Left forelimb (tissue), 1 donor: ENCODE measurements at regions not wholly inside any gene's neighbourhood (a gene's known extent, or its start where the extent isn't known, plus 50 kb on each side); places are given as distances from the start of the nearest gene placed in this dataset.

Experiments used
- DNase-seq: peaks from one replicate; pipeline ENCODE4 v3.0.0-alpha.2; 2018; ENCODE audit warnings: low spot score

- DNase-seq = no peak
These were observed 86.7 kb upstream of the NRIP1 start for GRCh38 chr21:15151385-15152103.

- no peak for DNase-seq
These were observed 87.8 kb upstream of the NRIP1 start for GRCh38 chr21:15152591-15152990.

DNA sequence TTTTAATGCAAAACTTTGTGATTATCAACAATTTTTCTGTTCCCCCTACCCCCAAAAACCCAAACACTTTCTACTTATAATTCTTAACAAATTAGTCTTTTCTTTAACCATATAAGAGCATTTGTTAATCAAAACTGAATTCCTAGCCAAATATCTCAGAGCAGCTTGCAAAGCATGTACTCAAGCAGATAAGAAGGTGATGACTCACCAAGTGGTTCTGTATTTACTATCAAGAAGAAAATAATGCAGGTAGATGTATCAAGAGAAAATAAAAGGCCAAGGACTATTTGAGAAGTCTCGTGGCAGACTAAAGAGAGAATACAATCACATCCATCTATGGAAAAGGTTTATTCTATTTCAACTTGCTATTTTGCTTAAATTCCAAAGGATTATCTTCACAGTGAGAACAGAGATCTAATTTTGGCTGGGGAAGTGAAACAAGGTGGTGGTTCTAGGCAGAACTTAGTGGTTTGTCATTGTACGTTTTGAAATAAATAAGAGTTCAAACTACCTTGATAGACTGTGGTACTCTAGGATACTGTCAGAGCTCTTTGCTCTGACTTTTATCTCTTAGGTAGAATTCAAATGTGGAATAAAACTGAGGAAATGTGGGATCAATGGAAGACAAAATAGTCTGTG is 94.7 kb upstream of the NRIP1 start:
- DNase-seq = no peak

DNA sequence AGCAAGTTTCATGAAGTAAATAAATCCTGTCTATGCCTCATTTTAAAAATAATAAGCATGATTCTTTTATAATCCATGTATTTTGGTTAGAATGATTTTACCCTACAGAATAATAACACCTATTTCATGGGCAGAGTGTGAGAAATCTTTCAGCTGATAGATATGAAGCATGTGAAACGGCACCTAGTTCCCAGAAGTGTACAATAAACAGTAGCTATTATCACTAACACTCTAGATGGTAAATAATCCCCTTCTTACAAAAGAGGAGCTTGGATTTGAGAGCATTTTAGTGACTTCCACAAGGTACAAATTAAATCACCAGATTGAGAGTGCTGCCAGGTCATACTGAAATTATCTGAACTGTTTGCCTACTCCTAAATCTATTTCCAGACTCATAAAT is 95.3 kb upstream of the NRIP1 start:
- no peak for DNase-seq

DNA sequence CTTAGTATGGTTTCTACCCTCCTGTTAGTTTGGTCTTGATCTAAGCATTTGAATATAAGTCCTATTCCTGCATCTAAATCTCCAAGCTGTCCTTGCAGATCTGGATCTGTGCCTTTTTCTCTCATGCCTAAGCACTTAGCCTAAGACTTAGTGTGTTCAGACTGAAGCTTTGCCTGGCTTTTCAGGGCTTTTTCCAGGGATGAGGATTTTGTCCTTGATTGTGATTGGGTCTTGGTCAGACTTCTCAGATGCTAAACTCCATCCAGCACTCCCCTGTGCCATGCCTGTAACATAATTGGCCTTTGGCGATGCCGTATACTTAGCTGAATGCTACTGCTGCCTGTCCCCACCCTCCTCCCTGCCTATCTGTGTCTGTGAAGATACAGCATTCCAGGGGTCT is 98.1 kb upstream of the NRIP1 start:
- no peak for DNase-seq

DNA sequence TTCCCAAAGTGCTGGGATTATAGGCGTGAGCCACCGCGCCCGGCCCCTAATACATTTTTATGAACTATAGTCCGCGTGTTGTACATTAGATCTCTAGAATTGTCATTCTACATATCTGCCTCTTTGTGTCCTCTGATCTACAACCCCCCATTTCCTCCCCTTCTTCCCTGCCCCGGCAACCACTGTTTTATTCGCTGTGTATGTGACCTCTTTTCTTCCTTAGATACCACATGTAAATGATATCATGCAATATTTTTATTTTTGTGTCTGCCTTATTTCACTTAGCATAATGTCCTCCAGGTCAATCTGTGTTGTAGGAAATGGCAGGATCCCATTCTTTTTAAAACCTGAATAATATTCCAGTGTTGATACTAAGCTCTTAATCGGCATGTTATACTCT is 99.5 kb upstream of the NRIP1 start:
- DNase-seq = no peak

DNA sequence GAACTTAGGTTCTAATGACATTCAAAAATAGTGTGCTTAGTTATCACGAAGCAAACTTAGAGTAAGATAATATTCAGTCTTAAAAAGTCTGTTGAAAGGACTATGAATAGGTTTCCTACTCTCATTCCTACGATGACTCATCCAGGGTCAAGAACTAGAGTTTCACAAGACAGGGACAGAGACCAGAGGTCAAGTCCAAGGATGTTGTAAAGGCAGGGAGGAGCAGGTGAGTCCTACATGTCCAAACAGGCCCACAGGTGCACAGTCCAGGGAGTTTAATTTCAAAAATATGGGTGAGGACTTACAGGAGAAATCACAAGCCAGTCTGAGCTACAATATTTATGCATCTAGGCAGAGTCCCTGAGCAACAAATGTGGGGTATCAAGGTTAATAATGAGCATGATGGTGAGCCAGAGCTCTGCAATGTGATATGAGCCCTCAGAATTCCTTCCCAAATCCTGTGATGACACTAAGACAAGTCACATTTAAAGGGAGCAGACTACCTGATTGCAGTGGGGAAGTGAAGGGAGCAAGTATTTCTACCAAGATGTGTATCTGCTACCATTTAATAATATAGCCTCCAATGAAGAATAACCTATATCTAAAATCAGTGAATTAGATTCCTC is 100.0 kb upstream of the NRIP1 start:
- no peak for DNase-seq

- no peak for DNase-seq
These were observed 105.8 kb upstream of the NRIP1 start for GRCh38 chr21:15170614-15171013.

- no peak for DNase-seq
These were observed 106.7 kb upstream of the NRIP1 start for GRCh38 chr21:15171546-15171945.

DNA sequence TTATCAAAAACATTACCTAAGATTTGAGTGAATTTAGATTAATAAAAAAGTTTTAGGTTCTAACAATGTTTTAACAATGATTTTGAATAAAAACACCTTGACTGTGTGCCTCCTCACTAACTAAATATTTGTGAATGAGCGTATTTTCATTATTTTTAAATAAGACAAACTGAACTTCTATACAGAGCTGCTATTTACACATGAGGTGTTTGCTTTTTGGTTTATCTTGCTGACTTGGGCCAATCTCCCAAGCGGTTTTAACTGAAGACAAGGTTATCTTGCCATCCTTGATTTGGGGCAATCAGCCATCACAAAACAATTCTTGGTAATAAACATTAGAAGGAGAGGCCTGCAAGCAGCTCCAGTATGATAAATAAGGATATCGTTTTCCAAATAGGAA is 108.2 kb upstream of the NRIP1 start:
- no peak for DNase-seq

GRCh38 chr21:15174923-15175322 is 110.1 kb upstream of the NRIP1 start:
- no peak for DNase-seq

DNA sequence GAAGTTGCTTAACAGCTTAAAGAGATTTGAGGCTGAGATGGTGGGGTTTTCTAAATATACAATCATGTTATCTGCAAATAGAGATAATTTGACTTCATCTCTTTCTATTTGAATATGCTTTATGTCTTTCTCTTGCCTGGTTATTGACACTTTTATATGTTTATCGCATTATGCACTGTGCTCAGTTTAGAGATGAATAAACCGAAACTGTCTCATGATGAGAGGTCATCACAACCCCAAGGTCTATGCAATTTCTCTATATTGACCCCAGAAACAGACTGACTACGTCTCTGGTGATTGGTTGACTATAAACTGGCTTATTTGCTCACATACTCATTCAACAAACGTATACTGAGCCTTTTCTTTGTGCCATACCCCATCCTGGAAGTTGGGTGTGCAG is 117.9 kb upstream of the NRIP1 start:
- DNase-seq = no peak

- no peak for DNase-seq
These were observed 119.0 kb upstream of the NRIP1 start for GRCh38 chr21:15183813-15184257.

- DNase-seq = no peak
These were observed 125.6 kb upstream of the NRIP1 start for GRCh38 chr21:15190412-15190811.

GRCh38 chr21:15190837-15191236 is 126.0 kb upstream of the NRIP1 start:
- no peak for DNase-seq

DNA sequence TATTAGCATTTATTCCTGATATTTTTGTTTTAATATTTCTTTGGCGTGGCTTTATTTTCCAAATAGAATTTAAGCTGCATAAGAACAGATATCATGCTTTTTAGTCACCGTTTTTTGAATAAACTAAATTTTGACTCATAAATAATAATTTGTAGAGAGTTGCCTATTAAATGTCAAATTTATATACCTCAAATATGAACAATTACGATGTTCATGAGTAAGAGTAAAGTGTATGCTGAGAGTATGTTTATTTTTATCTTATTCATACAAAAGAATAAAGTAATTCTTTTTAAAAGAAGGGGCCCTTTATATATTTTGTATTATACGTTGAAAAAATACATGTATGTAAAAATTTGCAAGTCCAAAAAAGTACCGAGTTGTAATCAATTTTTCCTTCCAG is 126.5 kb upstream of the NRIP1 start:
- DNase-seq = no peak

GRCh38 chr21:15192243-15192642 is 127.4 kb upstream of the NRIP1 start:
- DNase-seq = no peak

DNA sequence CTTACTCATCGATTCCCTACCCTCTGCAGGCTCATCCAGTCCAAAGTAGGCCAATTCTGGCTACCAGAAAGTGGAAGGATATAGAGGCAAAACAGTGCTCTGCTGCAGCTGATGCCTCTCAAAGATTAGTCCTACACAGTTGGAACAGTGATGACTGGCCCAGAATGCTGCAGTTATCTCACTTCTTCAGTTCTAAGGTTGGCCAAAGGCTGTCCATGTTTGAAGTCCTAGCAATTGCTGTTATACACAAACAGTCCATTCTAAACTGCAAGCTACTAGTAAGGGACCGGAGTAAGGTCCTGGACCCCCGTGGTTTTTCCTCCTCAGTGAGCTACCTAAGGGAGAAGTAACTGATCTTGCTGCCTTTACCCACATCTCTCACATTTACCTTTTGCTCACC is 129.1 kb upstream of the NRIP1 start:
- DNase-seq = no peak

GRCh38 chr21:15195104-15195503 is 130.3 kb upstream of the NRIP1 start:
- no peak for DNase-seq

DNA sequence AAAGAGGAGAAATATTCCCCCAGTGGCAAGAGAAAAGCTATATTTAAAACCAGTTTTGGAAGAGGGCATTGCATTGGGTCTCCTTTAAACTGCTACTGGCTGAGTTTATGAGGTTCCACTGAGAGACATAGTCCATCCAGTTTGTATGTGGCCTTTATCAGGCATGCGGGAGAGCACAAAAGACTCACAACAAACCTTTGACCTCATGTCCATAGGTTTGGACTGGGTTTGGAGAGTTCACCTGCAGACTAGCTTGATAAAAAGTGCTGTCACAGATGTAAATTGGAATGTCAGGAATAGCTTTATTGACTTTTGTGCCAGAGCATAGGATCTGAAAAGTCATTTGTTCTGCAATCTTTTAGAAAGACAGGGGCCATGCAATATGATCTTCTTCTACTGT is 131.0 kb upstream of the NRIP1 start:
- no peak for DNase-seq

DNA sequence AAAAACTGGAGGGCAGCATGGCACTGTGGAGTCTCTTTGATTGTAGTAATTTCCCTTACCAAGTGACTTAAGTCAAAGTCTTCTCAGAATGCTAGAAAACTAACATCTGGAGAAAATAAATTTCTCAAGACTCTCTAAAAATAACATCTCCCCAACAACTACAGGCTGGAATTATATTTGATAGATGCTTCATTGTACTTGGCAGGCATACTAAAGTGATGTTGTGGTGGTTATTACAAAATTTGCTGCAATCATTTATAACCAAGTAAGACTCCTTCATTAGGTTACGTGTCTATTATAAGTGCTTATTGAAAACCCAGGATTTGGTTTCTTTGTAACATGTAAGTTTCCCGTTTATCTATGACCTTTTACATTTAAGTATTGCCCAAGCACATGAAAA is 132.9 kb upstream of the NRIP1 start:
- DNase-seq = no peak

DNA sequence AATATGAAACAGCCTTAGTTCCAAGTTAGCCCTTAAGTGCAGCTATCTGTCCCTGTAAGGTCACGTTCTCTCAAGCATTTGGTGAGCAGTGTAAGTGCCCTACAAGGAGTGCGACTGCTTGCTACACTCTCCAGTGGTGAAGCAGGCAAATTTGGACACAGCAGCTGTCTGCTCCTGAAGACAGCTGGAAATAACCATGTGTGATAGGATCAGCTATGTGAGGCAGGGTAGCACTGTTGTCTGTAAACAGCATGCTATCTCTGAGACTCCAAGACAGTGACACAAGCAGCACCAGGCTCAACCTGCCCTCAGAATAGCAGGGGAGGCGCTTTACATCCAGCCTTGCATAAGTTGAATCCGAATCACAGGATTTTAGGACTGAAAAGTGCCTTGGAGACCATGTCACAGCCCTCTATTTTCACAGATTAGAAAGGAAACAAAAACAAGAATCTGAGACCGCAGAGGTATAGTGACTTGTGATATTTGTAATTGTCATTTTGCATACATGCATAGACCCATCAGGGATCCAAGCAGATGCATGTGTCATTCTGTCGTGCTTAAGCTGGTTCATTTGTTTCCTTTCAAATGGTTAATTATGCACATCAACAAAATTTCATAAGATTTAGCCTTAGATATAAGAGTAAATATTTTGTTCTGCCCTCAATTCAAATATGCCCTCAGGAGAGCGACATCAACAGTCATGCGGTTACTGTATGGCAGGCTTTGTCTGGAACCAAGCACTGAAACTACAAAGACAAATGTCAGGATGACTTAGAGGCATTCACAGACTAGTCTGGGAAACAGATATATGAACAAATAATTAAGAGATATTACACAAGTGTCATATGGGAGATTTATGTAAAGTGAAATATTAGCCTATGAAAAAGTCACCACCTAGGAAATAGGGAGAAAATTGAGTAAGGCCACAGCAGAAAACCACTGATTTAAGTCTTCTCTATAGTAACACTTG is 134.9 kb upstream of the NRIP1 start:
- DNase-seq = no peak
